GM23338 (cell line): ENCODE measurements at regions not wholly inside any gene's neighbourhood (a gene's known extent, or its start where the extent isn't known, plus 50 kb on each side); places are given as distances from the start of the nearest gene placed in this dataset.

Experiments
- CREB1 ChIP-seq: fragments of 250-450 bp; sonication (Bioruptor Pico); IDR thresholded peaks from 2 replicates; pipeline ENCODE4 v1.5.0; 2020; ENCODE audit warnings: low read depth, mild to moderate bottlenecking, moderate library complexity
- CTCF ChIP-seq, 2 experiments: fragments of 200-600 bp in 1 of 2; sonication (generic) in 1 of 2; conservative IDR thresholded peaks; 2 replicates each; pipeline versions ENCODE4 v1.5.1 to v1.6.1; 2016 to 2017; ENCODE audit warnings: antibody characterized with exemption in 2 of 2, low read depth in 2 of 2, mild to moderate bottlenecking in 2 of 2, moderate library complexity in 1 of 2
- POLR2AphosphoS5 ChIP-seq: IDR thresholded peaks from 2 replicates; pipeline ENCODE4 v1.6.1; 2016; ENCODE audit warnings: antibody characterized with exemption, low read depth

- TF ChIP-seq POLR2AphosphoS5: no peak
- no peak for TF ChIP-seq CTCF (conservative IDR thresholded peaks at IDR 0.05; ENCODE audit: low read depth in 2 of 2)
- TF ChIP-seq CREB1 (CRISPR knock-in tag): no peak
Measured at GRCh38 chr1:58927041-58927721, 143.3 kb upstream of the JUN start.
